B cell (primary cell): ENCODE measurements at regions not wholly inside any gene's neighbourhood (a gene's known extent, or its start where the extent isn't known, plus 50 kb on each side); places are given as distances from the start of the nearest gene placed in this dataset.
"Not testable (repeated sequence)": the region's sequence is repeated elsewhere in the genome, so short reads cannot be mapped to it uniquely, and the experiment has no call there.

Experiments used
- EZH2 ChIP-seq: IDR thresholded peaks from 2 replicates; pipeline ENCODE4 v1.6.1; 2012; ENCODE audit warnings: borderline replicate concordance, low read depth, mild to moderate bottlenecking, moderate library complexity, low read length; ENCODE audit not compliant: insufficient read depth, poor library complexity, severe bottlenecking
- TF ChIP-seq, protein P1 (sequence below): fragments of 200-600 bp; IDR thresholded peaks from one replicate; pipeline ENCODE4 v1.8.0; 2022; ENCODE audit warnings: antibody characterized with exemption, mild to moderate bottlenecking

DNA sequence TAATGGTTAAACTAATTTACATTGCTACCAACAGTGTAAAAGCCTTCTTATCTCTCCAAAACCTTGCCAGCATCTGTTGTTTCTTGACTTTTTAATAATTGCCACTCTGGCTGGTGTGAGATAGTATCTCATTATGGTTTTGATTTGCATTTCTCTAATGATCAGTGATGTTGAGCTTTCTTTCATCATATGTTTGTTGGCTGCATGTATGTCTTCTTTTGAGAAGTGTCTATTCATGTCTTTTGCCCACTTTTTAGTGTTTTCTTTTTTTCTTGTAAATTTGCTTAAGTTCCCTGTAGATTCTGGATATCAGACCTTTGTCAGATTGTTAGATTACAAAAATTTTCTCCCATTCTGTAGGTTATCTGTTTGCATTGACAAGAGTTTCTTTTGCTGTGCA is 77.0 kb upstream of the MANSC4 start:
- TF ChIP-seq EZH2, result not testable (repeated sequence)
- TF ChIP-seq, protein P1, sequence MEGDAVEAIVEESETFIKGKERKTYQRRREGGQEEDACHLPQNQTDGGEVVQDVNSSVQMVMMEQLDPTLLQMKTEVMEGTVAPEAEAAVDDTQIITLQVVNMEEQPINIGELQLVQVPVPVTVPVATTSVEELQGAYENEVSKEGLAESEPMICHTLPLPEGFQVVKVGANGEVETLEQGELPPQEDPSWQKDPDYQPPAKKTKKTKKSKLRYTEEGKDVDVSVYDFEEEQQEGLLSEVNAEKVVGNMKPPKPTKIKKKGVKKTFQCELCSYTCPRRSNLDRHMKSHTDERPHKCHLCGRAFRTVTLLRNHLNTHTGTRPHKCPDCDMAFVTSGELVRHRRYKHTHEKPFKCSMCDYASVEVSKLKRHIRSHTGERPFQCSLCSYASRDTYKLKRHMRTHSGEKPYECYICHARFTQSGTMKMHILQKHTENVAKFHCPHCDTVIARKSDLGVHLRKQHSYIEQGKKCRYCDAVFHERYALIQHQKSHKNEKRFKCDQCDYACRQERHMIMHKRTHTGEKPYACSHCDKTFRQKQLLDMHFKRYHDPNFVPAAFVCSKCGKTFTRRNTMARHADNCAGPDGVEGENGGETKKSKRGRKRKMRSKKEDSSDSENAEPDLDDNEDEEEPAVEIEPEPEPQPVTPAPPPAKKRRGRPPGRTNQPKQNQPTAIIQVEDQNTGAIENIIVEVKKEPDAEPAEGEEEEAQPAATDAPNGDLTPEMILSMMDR, result not testable (repeated sequence)
